ENCODE measurements at regions not wholly inside any gene's neighbourhood (a gene's known extent, or its start where the extent isn't known, plus 50 kb on each side); places are given as distances from the start of the nearest gene placed in this dataset.

GRCh38 chr18:44075038-44075437 is 605.6 kb upstream of the SETBP1 start:
- 87% methylated on average over 3 of the region's 3 CpGs for WGBS
- Histone ChIP-seq H3K4me3 (no peak overlapping the region), H3K4me1 (no peaks in the 10 kb centered on the region), H3K27me3 (no peaks in the 10 kb centered on the region), H3K27ac (replicated peaks in 1 of 4) (no peak overlapping the region), H3K9me3 (no peaks in the 10 kb centered on the region), H3K36me3 (no peaks in the 10 kb centered on the region)
- TF ChIP-seq POLR2AphosphoS5 (IDR thresholded peaks at IDR 0.05) (no peak), POLR2A (IDR thresholded peaks at IDR 0.05; ENCODE audit: low read depth) (no peak), CTCF (IDR thresholded peaks at IDR 0.05) (no peak), EP300 (IDR thresholded peaks at IDR 0.05) (no peak)
- intact Hi-C loops (cut with DNase I) = no loop called here
- no peak for DNase-seq (ENCODE audit: extremely low spot score)

GRCh38 chr18:44079606-44080005 is 601.1 kb upstream of the SETBP1 start:
- Histone ChIP-seq H3K4me3 (no peak overlapping the region), H3K4me1 (no peaks in the 10 kb centered on the region), H3K9me3 (no peaks in the 10 kb centered on the region), H3K27me3 (no peaks in the 10 kb centered on the region), H3K27ac (replicated peaks in 1 of 4) (no peak overlapping the region), H3K36me3 (no peaks in the 10 kb centered on the region)
- WGBS = 23% methylated on average over 1 of the region's 1 CpG
- TF ChIP-seq EP300 (IDR thresholded peaks at IDR 0.05) (no peak), POLR2A (IDR thresholded peaks at IDR 0.05; ENCODE audit: low read depth) (no peak), CTCF (IDR thresholded peaks at IDR 0.05) (no peak), POLR2AphosphoS5 (IDR thresholded peaks at IDR 0.05) (no peak)
- DNase-seq (ENCODE audit: extremely low spot score) = no peak
- intact Hi-C loops (cut with DNase I) = no loop called here

- Histone ChIP-seq H3K27me3 (no peaks in the 10 kb centered on the region), H3K4me1 (no peaks in the 10 kb centered on the region), H3K36me3 (no peaks in the 10 kb centered on the region), H3K4me3 (no peak overlapping the region), H3K27ac (replicated peaks in 1 of 4) (no peak overlapping the region), H3K9me3 (no peaks in the 10 kb centered on the region)
- no peak for DNase-seq (ENCODE audit: extremely low spot score)
- intact Hi-C loops (cut with DNase I) = no loop called here
- TF ChIP-seq POLR2AphosphoS5 (IDR thresholded peaks at IDR 0.05) (no peak), CTCF (IDR thresholded peaks at IDR 0.05) (no peak), POLR2A (IDR thresholded peaks at IDR 0.05; ENCODE audit: low read depth) (no peak), EP300 (IDR thresholded peaks at IDR 0.05) (no peak)
- 71% methylated on average over 1 of the region's 1 CpG for WGBS
Measured at GRCh38 chr18:44080054-44080453, 600.6 kb upstream of the SETBP1 start.

- intact Hi-C loops (cut with DNase I) = no loop called here
- DNase-seq (ENCODE audit: extremely low spot score) = no peak
- no peaks in the 10 kb centered on the region for H3K9me3 ChIP-seq
- H3K4me3 ChIP-seq = no peak overlapping the region
- no peak for TF ChIP-seq POLR2A (IDR thresholded peaks at IDR 0.05; ENCODE audit: low read depth)
- no peak for TF ChIP-seq CTCF (IDR thresholded peaks at IDR 0.05)
- no peak for TF ChIP-seq EP300 (IDR thresholded peaks at IDR 0.05)
- no peak for TF ChIP-seq POLR2AphosphoS5 (IDR thresholded peaks at IDR 0.05)
- H3K27ac ChIP-seq (replicated peaks in 1 of 4) = no peak overlapping the region
- no peaks in the 10 kb centered on the region for H3K36me3 ChIP-seq
- WGBS = 88% methylated on average over 2 of the region's 2 CpGs
- H3K27me3 ChIP-seq = no peaks in the 10 kb centered on the region
- no peaks in the 10 kb centered on the region for H3K4me1 ChIP-seq
Measured at GRCh38 chr18:44089732-44090131, 591.0 kb upstream of the SETBP1 start.

GRCh38 chr18:44090453-44090852 is 590.2 kb upstream of the SETBP1 start:
- Histone ChIP-seq H3K9me3 (no peaks in the 10 kb centered on the region), H3K36me3 (no peaks in the 10 kb centered on the region), H3K4me3 (no peak overlapping the region), H3K27ac (replicated peaks in 1 of 4) (no peak overlapping the region), H3K27me3 (no peaks in the 10 kb centered on the region), H3K4me1 (no peaks in the 10 kb centered on the region)
- 66% methylated on average over 3 of the region's 3 CpGs for WGBS
- intact Hi-C loops (cut with DNase I) = no loop called here
- no peak for DNase-seq (ENCODE audit: extremely low spot score)
- TF ChIP-seq POLR2A (IDR thresholded peaks at IDR 0.05; ENCODE audit: low read depth) (no peak), POLR2AphosphoS5 (IDR thresholded peaks at IDR 0.05) (no peak), CTCF (IDR thresholded peaks at IDR 0.05) (no peak), EP300 (IDR thresholded peaks at IDR 0.05) (no peak)
